Heart left ventricle (tissue), 13 donors: ENCODE measurements at regions not wholly inside any gene's neighbourhood (a gene's known extent, or its start where the extent isn't known, plus 50 kb on each side); places are given as distances from the start of the nearest gene placed in this dataset.

Experiments used
- POLR2A ChIP-seq, 2 donors: fragments of 450-650 bp; IDR thresholded peaks; one replicate each; pipeline ENCODE4 v1.6.1; 2017; ENCODE audit warnings: antibody characterized with exemption in 2 of 2, mild to moderate bottlenecking in 2 of 2, moderate library complexity in 2 of 2
- TF ChIP-seq, protein P1 (sequence below), 12 donors: fragments of 200-600 bp; sonication (generic) in 4 of 12; IDR thresholded peaks; one replicate each; pipeline versions ENCODE4 v1.5.0 to v1.8.0; 2018 to 2022; ENCODE audit warnings: antibody characterized with exemption in 12 of 12, mild to moderate bottlenecking in 5 of 12
- donor health status: ischemic (EF 13 %, LVEDD 7.1; RV severe dilation, severe dysfunction).
- donor health status: DM: no; HTN: yes; CAD: no.
- donor health status: DM: no; HTN: no; CAD: no.
- donor health status: ischemic (EF 25% LVEDD 6.9; RV normal size, moderate dysfunction).
- donor health status: ischemic (EF 25% LVEDD 5.7; RV mildly dilated, moderate dysfunction).
- donor health status: ischemic (EF 35%, LVEDD 5.7; RV mildly dilated, moderate dysfunction).
- donor health status: nonischemic (EF 11% LVEDD 7.7; RV severe dilation, severe dysfunction).
- donor health status: DM: yes; HTN: yes; CAD: no.
- donor health status: PGD.
- donor health status: ischemic (EF 29% LVEDD 5.4; RV normal size, mild dysfunction).
- donor health status: nonischemic (EF 23%, LVEDD 6.1; RV moderate dilation, normal function).

DNA sequence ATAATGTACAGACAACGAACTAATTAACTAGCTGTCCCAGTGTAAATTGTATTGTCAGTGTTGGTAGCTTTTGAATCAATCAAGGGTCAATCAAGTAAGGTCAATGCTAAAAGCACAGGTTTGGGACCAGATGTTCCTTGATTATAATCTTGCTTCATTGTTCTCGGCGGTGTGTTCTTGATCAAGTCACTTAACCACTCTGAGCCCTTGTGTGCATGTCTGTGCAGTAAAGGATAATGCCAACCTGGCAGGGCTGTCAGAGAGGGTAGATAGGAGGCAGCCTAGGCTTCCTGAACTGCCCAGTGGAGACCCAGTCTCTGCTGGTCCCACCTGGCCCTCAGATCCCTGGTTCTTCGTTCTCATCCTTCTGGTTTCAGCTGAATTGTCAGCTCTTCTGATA is 221.0 kb downstream of the EMX2 start:
- TF ChIP-seq, protein P1, sequence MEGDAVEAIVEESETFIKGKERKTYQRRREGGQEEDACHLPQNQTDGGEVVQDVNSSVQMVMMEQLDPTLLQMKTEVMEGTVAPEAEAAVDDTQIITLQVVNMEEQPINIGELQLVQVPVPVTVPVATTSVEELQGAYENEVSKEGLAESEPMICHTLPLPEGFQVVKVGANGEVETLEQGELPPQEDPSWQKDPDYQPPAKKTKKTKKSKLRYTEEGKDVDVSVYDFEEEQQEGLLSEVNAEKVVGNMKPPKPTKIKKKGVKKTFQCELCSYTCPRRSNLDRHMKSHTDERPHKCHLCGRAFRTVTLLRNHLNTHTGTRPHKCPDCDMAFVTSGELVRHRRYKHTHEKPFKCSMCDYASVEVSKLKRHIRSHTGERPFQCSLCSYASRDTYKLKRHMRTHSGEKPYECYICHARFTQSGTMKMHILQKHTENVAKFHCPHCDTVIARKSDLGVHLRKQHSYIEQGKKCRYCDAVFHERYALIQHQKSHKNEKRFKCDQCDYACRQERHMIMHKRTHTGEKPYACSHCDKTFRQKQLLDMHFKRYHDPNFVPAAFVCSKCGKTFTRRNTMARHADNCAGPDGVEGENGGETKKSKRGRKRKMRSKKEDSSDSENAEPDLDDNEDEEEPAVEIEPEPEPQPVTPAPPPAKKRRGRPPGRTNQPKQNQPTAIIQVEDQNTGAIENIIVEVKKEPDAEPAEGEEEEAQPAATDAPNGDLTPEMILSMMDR (IDR thresholded peaks at IDR 0.05): no peak
- TF ChIP-seq POLR2A (IDR thresholded peaks at IDR 0.05): no peak
